ENCODE measurements at regions not wholly inside any gene's neighbourhood (a gene's known extent, or its start where the extent isn't known, plus 50 kb on each side); places are given as distances from the start of the nearest gene placed in this dataset.

DNA sequence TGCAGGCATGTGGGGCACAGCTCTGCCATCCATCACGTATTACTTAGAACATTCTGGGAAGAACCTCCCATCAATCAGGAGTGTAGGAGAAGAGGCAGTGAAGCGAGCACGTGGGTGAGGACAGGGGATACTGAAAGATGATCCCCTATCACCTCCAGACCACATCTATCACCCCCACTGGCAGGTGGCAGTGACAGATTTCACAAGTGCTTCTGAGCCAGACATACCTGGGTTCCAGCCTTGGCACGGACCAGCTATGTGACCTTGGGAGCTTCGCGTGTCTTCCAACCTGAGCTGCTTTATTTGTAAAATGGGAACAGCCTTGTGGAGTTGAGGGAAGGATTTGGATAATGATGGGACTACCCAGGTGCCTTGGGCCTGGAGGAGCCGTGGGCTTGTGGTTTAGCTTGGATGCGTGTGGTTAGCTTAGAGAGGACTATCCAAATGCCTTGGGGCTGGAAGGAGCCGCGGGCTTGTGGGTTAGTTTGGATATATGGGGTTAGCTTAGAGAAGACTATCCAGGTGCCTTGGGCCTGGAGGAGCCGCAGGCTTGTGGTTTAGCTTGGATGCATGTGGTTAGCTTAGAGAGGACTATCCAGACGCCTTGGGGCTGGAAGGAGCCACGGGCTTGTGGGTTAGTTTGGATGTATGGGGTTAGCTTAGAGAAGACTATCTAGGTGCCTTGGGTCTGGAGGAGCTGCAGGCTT is 206.4 kb downstream of the ENGASE start:
- no peak overlapping the region for H3K4me3 Mint-ChIP-seq
- no peaks in the 10 kb centered on the region for H3K9me3 Mint-ChIP-seq
- no peak for DNase-seq
- H3K36me3 Mint-ChIP-seq (ENCODE audit: low read depth), result no peaks in the 10 kb centered on the region
- H3K4me1 Mint-ChIP-seq, result no peaks in the 10 kb centered on the region
- ATAC-seq, result no peak
- H3K27ac Mint-ChIP-seq, result no peak overlapping the region
- H3K27me3 Mint-ChIP-seq, result peaks cover 2% of the 10 kb centered on the region

DNA sequence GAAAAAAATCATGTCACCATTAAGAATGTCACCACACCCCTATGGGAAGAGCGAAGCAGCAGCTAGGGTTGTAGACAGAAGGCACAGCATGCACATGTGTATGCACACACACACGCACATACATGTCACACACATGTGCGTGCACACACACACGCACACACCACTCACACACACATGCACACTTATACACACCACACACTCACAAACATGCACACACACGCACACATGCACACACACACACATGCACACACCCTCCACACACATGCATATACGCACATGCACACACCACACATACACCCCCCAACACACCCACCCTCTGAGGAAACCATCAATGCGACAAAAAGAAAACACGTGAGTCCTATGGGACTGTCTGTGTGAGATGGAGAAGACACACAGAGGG is 205.4 kb downstream of the ENGASE start:
- DNase-seq, result no peak
- no peaks in the 10 kb centered on the region for H3K4me1 Mint-ChIP-seq
- no peak overlapping the region for H3K4me3 Mint-ChIP-seq
- H3K9me3 Mint-ChIP-seq, result no peaks in the 10 kb centered on the region
- H3K27me3 Mint-ChIP-seq, result peaks cover 2% of the 10 kb centered on the region
- no peak overlapping the region for H3K27ac Mint-ChIP-seq
- ATAC-seq, result no peak
- no peaks in the 10 kb centered on the region for H3K36me3 Mint-ChIP-seq (ENCODE audit: low read depth)

DNA sequence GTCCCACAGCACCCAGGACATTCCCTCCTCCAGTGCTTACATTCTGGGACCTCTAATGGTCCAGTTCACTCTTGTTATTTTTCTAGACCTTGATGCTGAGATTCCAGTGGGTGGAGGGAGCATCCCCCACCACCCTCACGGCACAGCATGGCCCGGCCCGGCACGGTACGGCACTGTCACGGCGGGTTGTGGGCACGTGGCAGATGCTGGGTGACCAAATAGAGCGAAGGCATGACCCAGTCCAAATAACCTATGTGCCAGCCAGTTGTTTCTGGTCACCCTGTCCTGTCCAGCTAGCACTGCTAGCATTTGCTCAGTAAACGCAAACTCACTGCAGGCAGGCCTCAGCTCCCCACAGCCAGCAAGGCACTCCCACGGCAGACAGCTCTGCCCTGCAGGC is 204.7 kb downstream of the ENGASE start:
- H3K27ac Mint-ChIP-seq, result no peak overlapping the region
- no peaks in the 10 kb centered on the region for H3K4me1 Mint-ChIP-seq
- H3K36me3 Mint-ChIP-seq (ENCODE audit: low read depth), result no peaks in the 10 kb centered on the region
- no peaks in the 10 kb centered on the region for H3K9me3 Mint-ChIP-seq
- ATAC-seq (no peak), DNase-seq (no peak)
- no peak overlapping the region for H3K4me3 Mint-ChIP-seq
- H3K27me3 Mint-ChIP-seq, result peaks cover 2% of the 10 kb centered on the region

DNA sequence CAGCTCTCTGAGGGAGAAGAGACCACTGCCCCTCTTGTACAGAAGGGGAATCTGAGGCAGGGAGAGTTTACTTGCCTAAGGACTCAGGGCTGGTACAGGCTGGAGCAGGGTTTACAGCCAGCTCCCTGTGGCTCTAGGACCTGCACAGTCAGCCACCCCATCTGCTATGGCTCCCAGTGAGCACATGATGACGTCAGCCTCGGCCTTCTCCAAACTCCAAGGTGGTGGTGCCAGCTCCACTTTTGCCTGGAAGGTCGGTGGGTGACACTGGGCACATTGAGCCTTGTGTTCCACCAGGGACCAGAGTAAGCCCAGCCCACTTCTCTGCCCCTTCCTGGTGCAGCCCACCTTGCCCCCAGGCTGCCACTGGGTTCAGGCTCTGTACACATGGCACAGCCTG is 202.2 kb downstream of the ENGASE start:
- Mint-ChIP-seq H3K36me3 (ENCODE audit: low read depth) (no peaks in the 10 kb centered on the region), H3K4me1 (no peaks in the 10 kb centered on the region)
- DNase-seq, result no peak

DNA sequence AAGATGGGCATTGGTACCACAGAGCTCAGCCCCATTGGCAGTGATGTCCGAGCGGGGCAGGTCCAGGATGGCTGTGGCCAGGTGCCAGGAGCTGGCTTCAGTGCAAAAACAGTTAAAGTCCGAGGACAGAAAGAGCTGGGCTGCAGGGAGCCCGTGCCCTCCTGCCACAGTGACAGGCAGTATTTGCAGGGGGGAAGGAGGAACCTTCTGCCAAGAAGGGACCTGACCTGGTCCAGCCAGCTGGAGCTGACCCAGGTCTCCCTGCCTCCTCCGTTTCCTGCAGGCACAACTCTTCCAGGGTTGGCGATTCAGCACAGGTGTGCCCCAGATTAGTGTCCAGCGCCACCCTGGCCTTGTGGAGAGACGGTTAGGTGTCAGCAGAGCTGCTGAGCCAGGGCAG is 199.0 kb downstream of the ENGASE start:
- peaks cover 22% of the 10 kb centered on the region for H3K27me3 Mint-ChIP-seq
- no peaks in the 10 kb centered on the region for H3K9me3 Mint-ChIP-seq
- H3K4me1 Mint-ChIP-seq, result no peaks in the 10 kb centered on the region
- H3K4me3 Mint-ChIP-seq, result no peak overlapping the region
- DNase-seq (no peak), ATAC-seq (no peak)
- H3K36me3 Mint-ChIP-seq (ENCODE audit: low read depth), result no peaks in the 10 kb centered on the region
- H3K27ac Mint-ChIP-seq, result no peak overlapping the region

More for the DNA sequence above, 202.2 kb downstream of the ENGASE start:
- Mint-ChIP-seq H3K9me3 (no peaks in the 10 kb centered on the region), H3K27ac (no peak overlapping the region), H3K27me3 (peaks cover 4% of the 10 kb centered on the region), H3K4me3 (no peak overlapping the region)
- ATAC-seq, result no peak

DNA sequence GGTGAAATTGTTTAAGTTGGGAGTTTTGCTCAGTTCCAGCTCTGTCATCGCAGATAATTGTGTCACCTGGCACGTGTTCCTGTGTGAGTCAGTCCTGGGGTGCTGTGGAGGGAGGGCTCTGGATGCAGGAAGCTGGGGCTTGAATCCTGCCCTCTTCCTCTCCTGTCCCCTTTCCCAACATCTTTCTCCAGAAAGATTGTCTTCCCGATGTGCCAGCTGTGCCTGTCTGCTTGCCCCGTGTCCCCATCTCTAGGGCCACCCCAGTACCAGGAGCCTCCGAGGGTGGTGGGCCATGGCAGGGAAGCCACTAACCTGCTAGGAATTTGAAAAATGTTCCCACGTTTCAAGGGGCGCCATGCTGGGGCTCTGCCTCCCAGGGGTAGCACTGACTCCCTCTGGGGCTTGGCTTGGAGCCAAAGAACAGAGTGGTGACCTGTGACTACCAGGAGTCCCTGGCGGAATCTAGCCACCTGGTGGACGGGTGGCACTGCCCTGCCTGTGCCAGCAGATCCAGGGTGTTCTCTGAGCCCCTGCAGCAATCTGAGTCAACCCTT is 198.1 kb downstream of the ENGASE start:
- no peak for ATAC-seq
- no peak overlapping the region for H3K4me3 Mint-ChIP-seq
- no peaks in the 10 kb centered on the region for H3K9me3 Mint-ChIP-seq
- peaks cover 27% of the 10 kb centered on the region for H3K27me3 Mint-ChIP-seq
- H3K4me1 Mint-ChIP-seq, result no peaks in the 10 kb centered on the region
- no peaks in the 10 kb centered on the region for H3K36me3 Mint-ChIP-seq (ENCODE audit: low read depth)
- DNase-seq, result no peak
- H3K27ac Mint-ChIP-seq, result no peak overlapping the region

DNA sequence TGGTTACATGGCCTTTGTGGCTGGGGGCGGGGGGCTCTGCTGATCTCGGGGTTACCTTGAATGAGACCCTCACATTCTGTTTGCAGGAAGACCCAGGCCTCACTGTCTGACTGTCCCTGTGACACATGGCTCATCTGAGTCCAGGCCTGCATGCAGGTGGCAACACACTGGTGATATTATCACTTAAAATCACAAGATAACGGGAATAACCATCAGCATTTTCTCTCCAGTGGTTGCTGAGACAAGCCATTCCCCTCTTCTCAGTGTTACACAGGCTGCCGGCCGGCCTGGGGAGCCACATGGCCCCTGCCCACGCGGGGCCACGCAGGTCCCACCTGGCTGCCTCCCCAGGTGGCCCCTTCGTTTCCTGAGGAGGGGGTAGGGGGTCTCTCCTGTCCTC is 197.6 kb downstream of the ENGASE start:
- DNase-seq (no peak), ATAC-seq (no peak)
- Mint-ChIP-seq H3K36me3 (ENCODE audit: low read depth) (no peaks in the 10 kb centered on the region), H3K27me3 (peaks cover 27% of the 10 kb centered on the region), H3K4me1 (no peaks in the 10 kb centered on the region), H3K4me3 (no peak overlapping the region), H3K9me3 (no peaks in the 10 kb centered on the region), H3K27ac (no peak overlapping the region)

DNA sequence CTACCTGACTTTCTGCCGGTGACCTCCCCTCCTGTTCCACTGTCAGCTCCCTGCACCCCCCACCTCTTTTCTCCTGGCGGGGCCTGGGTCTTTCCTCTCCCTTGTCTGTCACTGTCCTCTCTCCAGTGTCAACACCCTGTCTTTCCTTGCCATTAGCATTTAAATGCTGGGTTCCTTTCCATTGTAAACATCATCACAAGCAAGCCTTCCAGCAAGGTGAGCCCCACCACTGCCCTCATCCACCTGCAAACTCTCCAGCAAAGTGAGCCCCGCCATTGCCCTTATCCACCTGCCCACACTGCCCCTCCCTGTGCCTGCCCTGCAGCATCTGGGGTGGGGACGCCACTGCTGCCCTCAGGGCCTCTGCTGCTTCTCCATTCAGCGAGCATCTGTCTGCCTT is 195.0 kb downstream of the ENGASE start:
- H3K27me3 Mint-ChIP-seq, result peaks cover 29% of the 10 kb centered on the region
- H3K36me3 Mint-ChIP-seq (ENCODE audit: low read depth), result no peaks in the 10 kb centered on the region
- H3K4me3 Mint-ChIP-seq, result no peak overlapping the region
- H3K9me3 Mint-ChIP-seq, result no peaks in the 10 kb centered on the region
- DNase-seq (no peak), ATAC-seq (no peak)
- no peak overlapping the region for H3K27ac Mint-ChIP-seq
- H3K4me1 Mint-ChIP-seq, result no peaks in the 10 kb centered on the region

DNA sequence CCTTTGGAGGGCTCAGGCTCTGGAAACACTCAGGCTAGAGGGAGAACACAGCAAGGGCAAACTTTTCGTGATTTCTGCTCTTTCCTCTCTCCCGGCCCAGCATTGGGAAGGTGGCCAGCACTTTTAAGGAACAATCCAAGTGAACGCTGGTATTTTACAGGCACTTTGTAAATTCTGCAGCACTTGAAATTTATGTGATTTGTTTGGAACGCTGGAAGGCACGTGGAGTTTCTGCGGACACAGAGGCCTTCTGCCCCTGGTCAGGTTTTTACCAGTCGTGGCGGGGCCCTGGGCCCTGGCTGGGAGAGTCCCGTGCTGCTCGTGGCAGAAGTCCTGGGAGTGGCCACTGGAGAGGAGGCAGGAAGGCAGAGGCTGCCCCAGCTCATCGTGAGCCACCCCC is 188.6 kb downstream of the ENGASE start:
- Mint-ChIP-seq H3K27ac (no peak overlapping the region), H3K36me3 (ENCODE audit: low read depth) (no peaks in the 10 kb centered on the region), H3K27me3 (peaks cover 2% of the 10 kb centered on the region), H3K4me3 (no peak overlapping the region), H3K4me1 (no peaks in the 10 kb centered on the region), H3K9me3 (no peaks in the 10 kb centered on the region)
- DNase-seq, result no peak
- ATAC-seq, result no peak

DNA sequence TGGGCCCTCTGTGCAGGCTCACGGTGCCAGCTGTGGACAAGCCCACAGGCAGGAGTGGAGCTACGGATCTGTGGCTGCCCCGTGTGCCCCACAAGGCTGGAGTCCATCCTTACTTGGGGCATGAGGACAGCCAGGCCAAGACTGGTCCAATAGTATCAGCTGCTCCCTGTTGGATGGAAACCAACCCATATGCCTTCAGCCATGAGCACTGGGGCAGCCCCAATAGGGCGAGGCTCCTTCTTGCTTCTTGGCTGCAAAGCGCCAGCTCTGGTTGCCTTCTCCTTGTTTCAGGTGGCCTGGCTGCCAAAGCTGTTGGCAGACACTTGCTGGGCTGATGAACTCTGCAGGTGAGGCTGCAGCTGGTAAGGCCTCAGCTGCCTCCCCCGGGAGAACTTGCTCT is 188.0 kb downstream of the ENGASE start:
- Mint-ChIP-seq H3K27ac (no peak overlapping the region), H3K27me3 (peaks cover 2% of the 10 kb centered on the region), H3K4me3 (no peak overlapping the region), H3K4me1 (no peaks in the 10 kb centered on the region), H3K9me3 (no peaks in the 10 kb centered on the region), H3K36me3 (ENCODE audit: low read depth) (no peaks in the 10 kb centered on the region)
- DNase-seq (no peak), ATAC-seq (no peak)

DNA sequence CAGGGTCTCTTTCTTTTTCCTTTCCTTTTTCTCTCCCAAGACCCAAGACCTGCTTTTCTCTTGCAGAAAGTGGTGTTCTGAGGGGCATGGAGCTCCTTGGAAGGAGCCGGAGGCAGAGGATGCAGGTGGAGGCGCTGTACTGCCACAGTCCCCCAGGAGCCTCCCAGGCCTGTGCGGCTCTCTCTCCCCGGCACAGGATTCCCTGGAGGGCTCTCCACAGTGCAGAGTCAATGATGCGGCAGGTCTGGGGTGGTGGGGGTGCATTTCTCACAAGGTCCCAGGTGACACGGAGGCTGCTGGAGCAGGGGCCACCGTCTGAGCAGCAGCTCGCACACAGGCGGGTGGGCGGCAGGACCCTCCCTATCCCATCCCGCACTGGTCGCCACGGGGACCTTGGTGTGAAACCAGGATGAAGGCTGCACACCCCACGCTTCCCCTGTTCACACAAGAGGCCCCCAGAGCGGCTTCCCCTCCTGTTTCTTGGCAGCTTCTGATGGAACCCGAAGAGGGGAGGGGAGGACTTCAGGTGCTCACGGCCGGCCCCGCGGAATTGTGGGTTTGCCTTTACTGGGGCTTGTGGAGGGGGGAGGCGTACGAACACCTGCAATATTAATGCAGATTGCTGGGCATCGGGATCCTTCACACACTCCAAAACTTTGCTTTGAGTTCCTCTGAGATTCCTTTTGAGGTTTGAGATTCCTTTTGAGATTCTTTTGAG is 186.9 kb downstream of the ENGASE start:
- DNase-seq (no peak), ATAC-seq (no peak)
- Mint-ChIP-seq H3K27ac (no peak overlapping the region), H3K4me1 (no peaks in the 10 kb centered on the region), H3K36me3 (ENCODE audit: low read depth) (no peaks in the 10 kb centered on the region), H3K4me3 (no peak overlapping the region), H3K27me3 (peaks cover 4% of the 10 kb centered on the region), H3K9me3 (no peaks in the 10 kb centered on the region)

DNA sequence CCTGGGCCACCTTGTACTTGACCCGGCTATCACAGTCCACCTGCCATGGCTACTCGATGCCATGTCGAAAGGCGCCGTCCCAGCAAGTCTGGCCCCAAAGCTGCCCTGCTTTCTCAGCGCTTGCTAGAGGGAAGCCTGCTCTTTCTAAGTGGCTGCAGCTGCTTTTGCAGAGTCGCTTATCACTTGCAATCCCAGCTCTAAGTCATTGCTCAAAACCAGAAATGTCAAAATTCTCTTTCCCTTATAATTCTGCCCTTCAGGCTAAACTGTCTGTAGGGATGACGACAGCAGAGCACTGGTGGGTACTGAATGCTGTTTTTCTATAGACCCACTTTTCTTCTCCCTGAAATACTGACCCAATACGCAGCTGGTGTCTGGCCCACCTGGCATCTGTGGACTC is 184.2 kb downstream of the ENGASE start:
- DNase-seq (no peak), ATAC-seq (no peak)
- Mint-ChIP-seq H3K4me1 (no peaks in the 10 kb centered on the region), H3K4me3 (no peak overlapping the region), H3K27me3 (peaks cover 2% of the 10 kb centered on the region), H3K9me3 (no peaks in the 10 kb centered on the region), H3K27ac (no peak overlapping the region), H3K36me3 (ENCODE audit: low read depth) (no peaks in the 10 kb centered on the region)

DNA sequence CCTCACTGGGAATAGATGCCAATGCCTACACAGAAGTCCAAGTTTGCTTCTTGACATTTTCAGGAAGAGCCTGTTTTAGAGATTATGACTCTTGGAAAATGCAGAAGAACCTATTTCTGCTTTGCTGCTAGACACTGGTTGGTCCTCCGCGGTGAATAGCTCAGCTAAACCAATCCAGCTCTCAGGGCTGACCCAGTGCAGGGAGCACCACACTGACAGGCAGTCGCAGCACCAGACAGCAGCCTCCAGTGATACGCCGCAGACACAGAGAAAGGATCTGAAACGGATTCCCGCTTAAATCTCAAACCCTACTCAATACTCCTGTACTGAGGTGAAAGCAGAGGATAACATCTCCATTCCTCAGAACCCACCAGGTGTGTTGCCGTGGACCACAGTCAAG is 183.4 kb downstream of the ENGASE start:
- DNase-seq (no peak), ATAC-seq (no peak)
- Mint-ChIP-seq H3K4me1 (no peaks in the 10 kb centered on the region), H3K27ac (no peak overlapping the region), H3K36me3 (ENCODE audit: low read depth) (no peaks in the 10 kb centered on the region), H3K27me3 (peaks cover 5% of the 10 kb centered on the region), H3K4me3 (no peak overlapping the region), H3K9me3 (no peaks in the 10 kb centered on the region)

DNA sequence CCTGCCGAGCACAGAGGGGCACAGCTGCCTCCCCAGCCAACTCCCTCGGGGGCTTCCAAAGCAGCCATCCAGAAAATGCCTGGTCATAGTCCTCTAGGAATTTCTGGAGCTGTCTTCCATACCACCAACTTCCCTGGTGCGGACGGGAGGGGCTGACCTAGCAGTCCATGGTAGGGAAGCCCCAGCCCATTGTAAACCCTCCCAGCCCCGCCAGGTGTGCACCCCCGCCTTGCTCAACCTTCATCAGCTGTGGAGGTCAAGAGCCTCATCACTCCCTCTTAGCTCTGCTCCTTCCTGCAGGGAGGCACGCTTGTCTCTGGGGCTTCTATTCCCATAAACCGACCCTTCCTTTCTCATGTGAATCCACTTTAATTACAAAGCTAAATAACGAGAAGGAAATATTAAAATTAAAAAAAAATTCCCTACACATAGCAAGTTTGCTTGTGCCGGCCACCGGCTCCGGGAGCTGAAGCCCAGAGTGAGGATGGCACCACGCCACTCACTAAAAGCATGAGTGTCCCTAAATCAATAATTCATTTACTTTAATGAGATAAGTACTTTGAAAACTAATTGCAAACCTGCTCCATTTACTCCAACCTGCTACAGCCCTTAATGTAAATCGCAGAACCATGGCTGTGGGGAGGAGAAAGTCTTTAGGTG is 181.4 kb downstream of the ENGASE start:
- ATAC-seq (no peak), DNase-seq (no peak)
- Mint-ChIP-seq H3K4me3 (no peak overlapping the region), H3K27me3 (peaks cover 23% of the 10 kb centered on the region), H3K27ac (no peak overlapping the region), H3K4me1 (no peaks in the 10 kb centered on the region), H3K36me3 (ENCODE audit: low read depth) (no peaks in the 10 kb centered on the region), H3K9me3 (no peaks in the 10 kb centered on the region)

DNA sequence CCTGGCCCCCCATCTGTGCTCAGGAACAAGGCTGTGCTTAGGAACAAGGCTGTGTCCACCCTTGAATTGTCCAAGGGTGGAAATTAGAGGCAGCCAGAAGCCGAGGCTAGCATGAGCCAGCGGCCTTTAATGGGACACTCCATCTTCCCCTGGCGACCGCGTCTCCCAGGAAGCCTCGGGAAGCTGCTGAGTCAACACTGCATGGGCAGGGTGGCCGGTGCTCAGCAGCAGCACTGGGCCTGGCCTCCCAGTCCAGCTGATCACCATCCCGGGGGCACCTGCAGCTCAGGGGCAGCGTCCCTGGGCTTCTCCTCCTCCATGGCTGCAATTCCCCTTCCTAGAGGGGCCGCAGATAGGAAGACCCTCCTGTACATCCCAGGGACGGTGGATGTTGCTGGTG is 180.8 kb downstream of the ENGASE start:
- H3K4me3 Mint-ChIP-seq, result no peak overlapping the region
- no peaks in the 10 kb centered on the region for H3K36me3 Mint-ChIP-seq (ENCODE audit: low read depth)
- ATAC-seq (no peak), DNase-seq (no peak)
- no peaks in the 10 kb centered on the region for H3K9me3 Mint-ChIP-seq
- no peak overlapping the region for H3K27ac Mint-ChIP-seq
- H3K27me3 Mint-ChIP-seq, result peaks cover 25% of the 10 kb centered on the region
- no peaks in the 10 kb centered on the region for H3K4me1 Mint-ChIP-seq

Measured in activated naive CD8-positive, alpha-beta T cell treated with anti-CD3 and anti-CD28 coated beads, Interleukin-2, amount 50 U/mL, for 24 hours (primary cell).